Astrocyte (in vitro differentiated cells and primary cell): ENCODE measurements at regions not wholly inside any gene's neighbourhood (a gene's known extent, or its start where the extent isn't known, plus 50 kb on each side); places are given as distances from the start of the nearest gene placed in this dataset.

Source experiments
- DNase-seq: peaks from one replicate; pipeline ENCODE4 v3.0.0-alpha.2; 2010; ENCODE audit warnings: low read depth
- FAIRE-seq: peaks from 2 replicates; lab custom pipeline; 2011; peaks lifted over from hg19 to GRCh38; lab: Jason Lieb, UNC
- H2AFZ ChIP-seq: 2 replicates; pipeline ENCODE4 v1.6.0; 2012; ENCODE audit warnings: low read depth, low read length, inconsistent platforms
- H3K27ac ChIP-seq: 2 replicates; pipeline ENCODE4 v1.5.1; 2011; ENCODE audit warnings: low read depth, low read length, inconsistent platforms
- H3K27me3 ChIP-seq: 2 replicates; pipeline ENCODE4 v1.6.0; 2011; ENCODE audit warnings: low read length, inconsistent platforms; ENCODE audit not compliant: insufficient read depth
- H3K36me3 ChIP-seq: 2 replicates; pipeline ENCODE4 v1.5.1; 2011; ENCODE audit warnings: low read length, inconsistent platforms; ENCODE audit not compliant: insufficient read depth
- H3K4me1 ChIP-seq: 2 replicates; pipeline ENCODE4 v1.5.1; 2011; ENCODE audit warnings: low read length, inconsistent platforms; ENCODE audit not compliant: insufficient read depth
- H3K4me2 ChIP-seq: 2 replicates; pipeline ENCODE4 v1.6.0; 2012; ENCODE audit warnings: low read length, inconsistent platforms
- H3K4me3 ChIP-seq: 2 replicates; pipeline ENCODE4 v1.5.1; 2011; ENCODE audit warnings: low read depth, mild to moderate bottlenecking, low read length, inconsistent platforms; ENCODE audit not compliant: insufficient read depth
- H3K79me2 ChIP-seq: 2 replicates; pipeline ENCODE4 v1.6.0; 2012; ENCODE audit warnings: mild to moderate bottlenecking, low read length, inconsistent platforms; ENCODE audit not compliant: insufficient read depth
- H3K9ac ChIP-seq: 2 replicates; pipeline ENCODE4 v1.6.0; 2012; ENCODE audit warnings: mild to moderate bottlenecking, low read length, inconsistent platforms
- H3K9me3 ChIP-seq: 2 replicates; pipeline ENCODE4 v1.5.1; 2012; ENCODE audit warnings: low read depth, mild to moderate bottlenecking, low read length, inconsistent platforms; ENCODE audit not compliant: insufficient read depth
- H4K20me1 ChIP-seq: 2 replicates; pipeline ENCODE4 v1.6.0; 2012; ENCODE audit warnings: low read length, inconsistent platforms; ENCODE audit not compliant: insufficient read depth
- H3K27ac Mint-ChIP-seq: one replicate; pipeline ENCODE4 v1.8.0; 2021; ENCODE audit warnings: mild to moderate bottlenecking, mixed read lengths; ENCODE audit not compliant: unreplicated experiment
- H3K27me3 Mint-ChIP-seq: one replicate; pipeline ENCODE4 v1.8.0; 2021; ENCODE audit warnings: low read depth, mixed read lengths; ENCODE audit not compliant: unreplicated experiment
- H3K36me3 Mint-ChIP-seq: one replicate; pipeline ENCODE4 v1.8.0; 2021; ENCODE audit warnings: low read depth, mixed read lengths; ENCODE audit not compliant: unreplicated experiment
- H3K4me1 Mint-ChIP-seq: one replicate; pipeline ENCODE4 v1.8.0; 2021; ENCODE audit warnings: low read depth, mixed read lengths; ENCODE audit not compliant: unreplicated experiment
- H3K4me3 Mint-ChIP-seq: one replicate; pipeline ENCODE4 v1.8.0; 2021; ENCODE audit warnings: mild to moderate bottlenecking, moderate library complexity, mixed read lengths; ENCODE audit not compliant: unreplicated experiment
- H3K9me3 Mint-ChIP-seq: one replicate; pipeline ENCODE4 v1.8.0; 2021; ENCODE audit warnings: mild to moderate bottlenecking, mixed read lengths; ENCODE audit not compliant: unreplicated experiment
- EZH2 ChIP-seq: IDR thresholded peaks from 2 replicates; pipeline ENCODE4 v1.6.1; 2012; ENCODE audit warnings: mild to moderate bottlenecking, low read length, inconsistent platforms; ENCODE audit not compliant: insufficient read depth
- TF ChIP-seq, protein P1 (sequence below): IDR thresholded peaks from 2 replicates; pipeline ENCODE4 v1.5.1; 2011; ENCODE audit warnings: low read depth, mild to moderate bottlenecking, inconsistent platforms, low read length, moderate library complexity; ENCODE audit not compliant: insufficient read depth

- TF ChIP-seq EZH2: no peak
- TF ChIP-seq, protein P1, sequence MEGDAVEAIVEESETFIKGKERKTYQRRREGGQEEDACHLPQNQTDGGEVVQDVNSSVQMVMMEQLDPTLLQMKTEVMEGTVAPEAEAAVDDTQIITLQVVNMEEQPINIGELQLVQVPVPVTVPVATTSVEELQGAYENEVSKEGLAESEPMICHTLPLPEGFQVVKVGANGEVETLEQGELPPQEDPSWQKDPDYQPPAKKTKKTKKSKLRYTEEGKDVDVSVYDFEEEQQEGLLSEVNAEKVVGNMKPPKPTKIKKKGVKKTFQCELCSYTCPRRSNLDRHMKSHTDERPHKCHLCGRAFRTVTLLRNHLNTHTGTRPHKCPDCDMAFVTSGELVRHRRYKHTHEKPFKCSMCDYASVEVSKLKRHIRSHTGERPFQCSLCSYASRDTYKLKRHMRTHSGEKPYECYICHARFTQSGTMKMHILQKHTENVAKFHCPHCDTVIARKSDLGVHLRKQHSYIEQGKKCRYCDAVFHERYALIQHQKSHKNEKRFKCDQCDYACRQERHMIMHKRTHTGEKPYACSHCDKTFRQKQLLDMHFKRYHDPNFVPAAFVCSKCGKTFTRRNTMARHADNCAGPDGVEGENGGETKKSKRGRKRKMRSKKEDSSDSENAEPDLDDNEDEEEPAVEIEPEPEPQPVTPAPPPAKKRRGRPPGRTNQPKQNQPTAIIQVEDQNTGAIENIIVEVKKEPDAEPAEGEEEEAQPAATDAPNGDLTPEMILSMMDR: no peak
- Histone ChIP-seq H3K9me3 (no peaks in the 10 kb centered on the region), H3K27me3 (no peaks in the 10 kb centered on the region), H3K4me3 (no peak overlapping the region), H3K9ac (no peak overlapping the region), H3K79me2 (no peaks in the 10 kb centered on the region), H4K20me1 (no peaks in the 10 kb centered on the region), H3K36me3 (no peaks in the 10 kb centered on the region), H3K4me1 (no peaks in the 10 kb centered on the region), H3K4me2 (no peak overlapping the region), H3K27ac (no peak overlapping the region), H2AFZ (no peak overlapping the region)
- Mint-ChIP-seq H3K4me3 (no peak overlapping the region), H3K27me3 (no peaks in the 10 kb centered on the region), H3K36me3 (no peaks in the 10 kb centered on the region), H3K4me1 (no peaks in the 10 kb centered on the region), H3K27ac (no peak overlapping the region), H3K9me3 (no peaks in the 10 kb centered on the region)
- DNase-seq (no peak), FAIRE-seq (no peak)
Observed at GRCh38 chr20:39563349-39563748, 601.2 kb downstream of the DHX35 start.

- H3K4me1 Mint-ChIP-seq: peaks cover 2% of the 10 kb centered on the region
- H3K4me3 ChIP-seq: no peak overlapping the region
- H3K4me3 Mint-ChIP-seq: no peak overlapping the region
- H3K27me3 ChIP-seq: no peaks in the 10 kb centered on the region
- no peak overlapping the region for H3K27ac ChIP-seq
- H3K9me3 ChIP-seq: no peaks in the 10 kb centered on the region
- H3K9me3 Mint-ChIP-seq: peaks cover 4% of the 10 kb centered on the region
- no peak overlapping the region for H3K27ac Mint-ChIP-seq
- no peak overlapping the region for H3K4me2 ChIP-seq
- H3K79me2 ChIP-seq: no peaks in the 10 kb centered on the region
- H2AFZ ChIP-seq: no peak overlapping the region
- H3K36me3 ChIP-seq: no peaks in the 10 kb centered on the region
- FAIRE-seq: no peak
- no peaks in the 10 kb centered on the region for H3K36me3 Mint-ChIP-seq
- peaks cover 2% of the 10 kb centered on the region for H3K27me3 Mint-ChIP-seq
- no peak overlapping the region for H3K9ac ChIP-seq
- H3K4me1 ChIP-seq: no peaks in the 10 kb centered on the region
- no peak for TF ChIP-seq EZH2
- TF ChIP-seq, protein P1: no peak
- DNase-seq: no peak
- no peaks in the 10 kb centered on the region for H4K20me1 ChIP-seq
Observed at GRCh38 chr20:39554341-39554740, 592.2 kb downstream of the DHX35 start.

GRCh38 chr20:39553120-39553519, 591.0 kb downstream of the DHX35 start:
- Histone ChIP-seq H2AFZ (no peak overlapping the region), H3K79me2 (no peaks in the 10 kb centered on the region), H3K27me3 (no peaks in the 10 kb centered on the region), H3K9me3 (no peaks in the 10 kb centered on the region), H3K4me3 (no peak overlapping the region), H3K4me1 (no peaks in the 10 kb centered on the region), H3K36me3 (no peaks in the 10 kb centered on the region), H3K27ac (no peak overlapping the region), H3K9ac (no peak overlapping the region), H4K20me1 (no peaks in the 10 kb centered on the region), H3K4me2 (no peak overlapping the region)
- peaks cover 2% of the 10 kb centered on the region for H3K27me3 Mint-ChIP-seq
- peaks cover 2% of the 10 kb centered on the region for H3K4me1 Mint-ChIP-seq
- no peak overlapping the region for H3K27ac Mint-ChIP-seq
- peaks cover 4% of the 10 kb centered on the region for H3K9me3 Mint-ChIP-seq
- no peak overlapping the region for H3K4me3 Mint-ChIP-seq
- H3K36me3 Mint-ChIP-seq: no peaks in the 10 kb centered on the region
- FAIRE-seq (no peak), DNase-seq (no peak)
- no peak for TF ChIP-seq EZH2
- TF ChIP-seq, protein P1: no peak
